ENCODE measurements at regions not wholly inside any gene's neighbourhood (a gene's known extent, or its start where the extent isn't known, plus 50 kb on each side); places are given as distances from the start of the nearest gene placed in this dataset.

GRCh38 chr3:38985581-38985980 lies 66.2 kb downstream of the SCN11A start:
- TF ChIP-seq CSRNP3 (CRISPR knock-in tag; IDR thresholded peaks at IDR 0.05) (no peak), OSR1 (CRISPR knock-in tag; IDR thresholded peaks at IDR 0.05) (no peak), TOX (CRISPR knock-in tag; IDR thresholded peaks at IDR 0.05; ENCODE audit: borderline replicate concordance) (no peak), RARB (CRISPR knock-in tag; IDR thresholded peaks at IDR 0.05) (no peak), PATZ1 (CRISPR knock-in tag; IDR thresholded peaks at IDR 0.05; ENCODE audit: borderline replicate concordance) (no peak), GLIS3 (CRISPR knock-in tag; IDR thresholded peaks at IDR 0.05) (no peak), ARNTL (CRISPR knock-in tag; IDR thresholded peaks at IDR 0.05; ENCODE audit: borderline replicate concordance, low read depth) (no peak)
